ENCODE measurements at regions not wholly inside any gene's neighbourhood (a gene's known extent, or its start where the extent isn't known, plus 50 kb on each side); places are given as distances from the start of the nearest gene placed in this dataset.
A peak's percentile ranks its signal among the peaks of the same experiment; 100 is the strongest.
"Not testable (repeated sequence)": the region's sequence is repeated elsewhere in the genome, so short reads cannot be mapped to it uniquely, and the experiment has no call there.

DNA sequence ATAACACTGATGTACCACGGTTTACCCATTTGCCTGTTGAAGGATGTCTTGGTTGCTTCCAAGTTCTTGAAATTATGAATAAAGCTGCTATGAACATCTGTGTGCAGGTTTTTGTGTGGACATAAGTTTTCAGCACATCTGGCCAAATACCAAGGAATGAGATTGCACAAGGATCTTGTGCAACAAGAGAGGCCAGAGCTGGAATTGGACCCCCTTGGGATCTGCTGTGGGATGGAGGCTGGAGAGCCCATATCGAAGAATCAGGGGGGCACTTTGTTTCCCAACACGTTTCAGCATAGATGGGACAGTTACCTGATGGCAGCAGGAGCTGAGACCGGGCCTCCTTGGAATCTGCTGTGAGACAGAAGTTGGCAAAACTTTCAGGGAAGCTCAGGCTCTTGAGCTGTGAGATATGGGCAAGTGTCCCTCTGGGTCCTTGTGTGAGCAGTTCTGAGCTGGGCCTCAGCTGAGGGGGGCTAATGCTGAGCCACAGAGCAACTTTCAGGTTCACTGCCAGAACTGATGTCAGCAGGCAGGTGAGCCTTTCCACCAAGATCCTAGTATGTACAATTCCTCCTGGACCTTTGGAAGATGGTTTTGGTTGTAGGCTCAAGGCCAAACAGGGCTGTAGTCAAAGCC is 115.2 kb upstream of the RAB18 start:
- 55 to 64% (median 59%) methylated on average over 4 of the region's 4 CpGs for WGBS, 4 donors

DNA sequence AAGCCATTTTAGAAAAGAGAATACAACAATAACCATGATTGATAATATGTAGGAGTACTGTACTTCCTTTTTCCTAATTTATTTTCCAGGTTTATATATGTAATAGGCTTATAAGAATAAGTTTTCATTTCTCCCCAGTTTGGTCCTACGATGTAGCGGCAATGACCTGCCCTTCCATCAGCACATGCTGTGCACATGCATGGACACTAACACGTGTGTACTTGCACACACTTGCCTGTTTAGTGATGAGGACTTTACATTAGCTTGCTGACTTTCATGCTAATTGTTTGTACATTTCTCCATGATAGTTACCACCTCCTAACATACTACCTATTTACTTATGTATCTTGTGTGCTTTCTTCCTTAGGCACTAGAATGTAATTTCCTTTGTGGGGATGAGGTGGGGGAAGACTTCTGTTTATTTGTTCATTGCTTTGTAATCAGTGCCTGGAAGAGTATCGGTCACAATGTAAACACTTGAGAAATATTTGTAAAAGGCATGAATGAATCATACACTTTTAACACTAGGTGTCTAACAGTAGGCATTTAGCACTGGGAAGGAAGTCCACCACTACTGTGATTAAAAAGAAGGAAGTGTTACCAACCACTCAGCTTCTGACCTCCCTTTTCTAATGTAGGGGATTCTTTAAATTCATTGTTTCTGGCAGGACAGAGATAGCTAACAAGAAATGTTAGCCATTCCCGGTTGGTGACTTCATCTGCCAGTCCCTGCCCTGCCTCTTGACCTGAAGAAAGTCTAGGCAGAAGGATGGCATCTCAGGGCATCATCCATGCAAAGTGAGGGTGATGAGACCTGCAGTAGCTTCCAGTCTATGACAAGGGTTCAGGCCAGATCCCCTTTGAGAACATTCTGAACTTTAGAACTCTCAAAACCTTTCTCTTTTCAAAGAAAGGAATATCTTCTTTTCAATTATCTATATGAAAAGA is 120.2 kb upstream of the RAB18 start:
- Histone ChIP-seq H3K27me3 (peaks cover 0 to 5% (median 0%) of the 10 kb centered on the region in 9 donors), H3K4me3 (no peak overlapping the region), H3K4me1 (no peaks in the 10 kb centered on the region), H3K36me3 (no peaks in the 10 kb centered on the region), H3K9me3 (peaks cover 0 to 3% (median 0%) of the 10 kb centered on the region in 12 donors), H3K27ac (no peak overlapping the region)
- DNase-seq (no peak), ATAC-seq (no peak)
- TF ChIP-seq, protein P1, sequence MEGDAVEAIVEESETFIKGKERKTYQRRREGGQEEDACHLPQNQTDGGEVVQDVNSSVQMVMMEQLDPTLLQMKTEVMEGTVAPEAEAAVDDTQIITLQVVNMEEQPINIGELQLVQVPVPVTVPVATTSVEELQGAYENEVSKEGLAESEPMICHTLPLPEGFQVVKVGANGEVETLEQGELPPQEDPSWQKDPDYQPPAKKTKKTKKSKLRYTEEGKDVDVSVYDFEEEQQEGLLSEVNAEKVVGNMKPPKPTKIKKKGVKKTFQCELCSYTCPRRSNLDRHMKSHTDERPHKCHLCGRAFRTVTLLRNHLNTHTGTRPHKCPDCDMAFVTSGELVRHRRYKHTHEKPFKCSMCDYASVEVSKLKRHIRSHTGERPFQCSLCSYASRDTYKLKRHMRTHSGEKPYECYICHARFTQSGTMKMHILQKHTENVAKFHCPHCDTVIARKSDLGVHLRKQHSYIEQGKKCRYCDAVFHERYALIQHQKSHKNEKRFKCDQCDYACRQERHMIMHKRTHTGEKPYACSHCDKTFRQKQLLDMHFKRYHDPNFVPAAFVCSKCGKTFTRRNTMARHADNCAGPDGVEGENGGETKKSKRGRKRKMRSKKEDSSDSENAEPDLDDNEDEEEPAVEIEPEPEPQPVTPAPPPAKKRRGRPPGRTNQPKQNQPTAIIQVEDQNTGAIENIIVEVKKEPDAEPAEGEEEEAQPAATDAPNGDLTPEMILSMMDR (IDR thresholded peaks at IDR 0.05) = no peak
- no peak for TF ChIP-seq POLR2A (IDR thresholded peaks at IDR 0.05)
- WGBS, 4 donors = 69 to 74% (median 73%) methylated on average over 5 of the region's 5 CpGs
- intact Hi-C loops (cut with DNase I) = no loop called here

More for the DNA sequence above, 115.2 kb upstream of the RAB18 start:
- Histone ChIP-seq H3K36me3 (no peaks in the 10 kb centered on the region), H3K4me1 (no peaks in the 10 kb centered on the region), H3K27me3 (peaks cover 0 to 6% (median 0%) of the 10 kb centered on the region in 9 donors), H3K9me3 (no peaks in the 10 kb centered on the region), H3K27ac (no peak overlapping the region), H3K4me3 (no peak overlapping the region)
- TF ChIP-seq POLR2A (IDR thresholded peaks at IDR 0.05) = no peak
- TF ChIP-seq, protein P1 (IDR thresholded peaks at IDR 0.05) = no peak
- DNase-seq = peak in 2 of 5 donors; percentile 48
- intact Hi-C loops (cut with DNase I) = no loop called here
- ATAC-seq = peak in 3 of 4 donors; percentile 18 to 71 (median 57)

DNA sequence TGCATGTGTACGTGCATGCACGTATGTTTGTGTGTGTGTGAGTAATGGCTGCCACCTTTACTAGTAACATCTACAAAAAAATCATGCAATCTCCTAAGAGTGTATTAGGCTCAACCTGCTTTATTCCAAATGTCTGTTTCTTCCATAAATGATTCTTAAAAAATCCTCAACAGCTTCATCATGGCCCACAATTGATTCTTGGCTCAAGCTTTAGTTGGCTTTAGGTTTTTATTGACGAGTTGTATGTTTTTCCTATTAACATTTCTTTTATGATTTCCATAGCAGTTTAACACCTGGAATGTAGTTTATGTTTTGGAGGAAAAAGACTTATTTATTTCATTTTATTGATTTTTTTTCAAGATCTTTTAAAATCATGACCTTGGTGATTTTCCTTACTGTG is 121.9 kb upstream of the RAB18 start:
- ATAC-seq (no peak), DNase-seq (no peak)
- Histone ChIP-seq H3K4me3 (no peak overlapping the region), H3K4me1 (no peaks in the 10 kb centered on the region), H3K27ac (no peak overlapping the region), H3K36me3 (no peaks in the 10 kb centered on the region), H3K27me3 (peaks cover 0 to 5% (median 0%) of the 10 kb centered on the region in 9 donors), H3K9me3 (peaks cover 0 to 3% (median 0%) of the 10 kb centered on the region in 12 donors)
- 78 to 83% (median 81%) methylated on average over 3 of the region's 3 CpGs for WGBS, 4 donors
- TF ChIP-seq, protein P1 (IDR thresholded peaks at IDR 0.05) = no peak
- TF ChIP-seq POLR2A (IDR thresholded peaks at IDR 0.05) = no peak
- intact Hi-C loops (cut with DNase I) = no loop called here

DNA sequence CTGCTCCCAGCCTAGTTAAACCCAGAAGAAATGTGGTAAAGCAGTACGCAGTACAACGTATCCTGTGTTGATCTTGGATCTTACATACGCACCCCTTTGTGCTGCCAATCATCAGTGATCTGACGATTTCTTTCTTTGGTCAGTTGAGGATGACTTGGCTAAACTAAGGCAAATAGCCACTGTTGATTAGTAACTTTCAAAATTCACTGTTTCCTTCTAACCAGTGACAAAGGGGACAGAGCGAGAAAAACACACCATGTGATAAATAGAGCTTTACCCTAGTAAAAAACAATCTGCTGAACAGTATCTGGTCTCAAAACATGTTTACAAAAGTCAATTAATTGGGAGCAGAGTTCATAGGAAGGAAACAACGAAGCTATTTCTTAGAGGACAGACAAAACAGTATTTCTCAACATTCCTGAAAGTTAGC is 123.2 kb upstream of the RAB18 start:
- H3K36me3 ChIP-seq = no peaks in the 10 kb centered on the region
- no peak for ATAC-seq
- intact Hi-C loops (cut with DNase I) = no loop called here
- H3K27me3 ChIP-seq = peaks cover 0 to 5% (median 0%) of the 10 kb centered on the region in 9 donors
- H3K27ac ChIP-seq = no peak overlapping the region
- no peak overlapping the region for H3K4me3 ChIP-seq
- no peaks in the 10 kb centered on the region for H3K4me1 ChIP-seq
- no peak for DNase-seq
- TF ChIP-seq, protein P1 (IDR thresholded peaks at IDR 0.05) = no peak
- TF ChIP-seq POLR2A (IDR thresholded peaks at IDR 0.05) = no peak
- H3K9me3 ChIP-seq = peaks cover 0 to 3% (median 0%) of the 10 kb centered on the region in 12 donors
- WGBS, 4 donors = 61 to 79% (median 74%) methylated on average over 6 of the region's 6 CpGs

DNA sequence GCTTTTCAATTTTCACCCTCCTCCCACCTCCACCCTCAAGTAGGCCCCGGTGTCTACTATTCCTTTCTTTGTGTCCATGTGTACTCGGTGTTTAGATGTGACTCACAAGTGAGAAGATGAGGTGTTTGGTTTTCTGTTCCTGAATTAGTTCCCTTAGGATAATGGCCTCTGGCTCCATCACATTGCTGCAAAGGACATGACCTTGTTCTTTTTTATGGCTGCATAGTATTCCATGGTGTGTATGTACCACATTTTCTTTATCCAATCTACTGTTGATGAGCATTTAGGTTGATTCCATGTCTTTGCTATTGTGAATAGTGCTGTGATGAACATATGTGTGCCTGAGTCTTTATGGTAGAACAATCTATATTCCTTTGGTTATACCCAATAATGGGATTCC is 125.1 kb upstream of the RAB18 start:
- H3K9me3 ChIP-seq; H3K36me3 ChIP-seq; H3K4me1 ChIP-seq; ATAC-seq; H3K4me3 ChIP-seq; H3K27me3 ChIP-seq; DNase-seq; intact Hi-C loops (cut with DNase I); H3K27ac ChIP-seq: not testable (repeated sequence)
- WGBS, 4 donors = 93 to 97% (median 96%) methylated on average over 2 of the region's 2 CpGs
